Endothelial cell of umbilical vein (primary cell): ENCODE measurements at regions not wholly inside any gene's neighbourhood (a gene's known extent, or its start where the extent isn't known, plus 50 kb on each side); places are given as distances from the start of the nearest gene placed in this dataset.

Experiments
- EZH2 ChIP-seq: IDR thresholded peaks from 2 replicates; pipeline ENCODE4 v1.6.1; 2012; ENCODE audit warnings: borderline replicate concordance, low read depth, mild to moderate bottlenecking, moderate library complexity, low read length, inconsistent platforms; ENCODE audit not compliant: severe bottlenecking
- FOS ChIP-seq: IDR thresholded peaks from 2 replicates; pipeline ENCODE4 v1.6.1; 2011; ENCODE audit warnings: mild to moderate bottlenecking, low read length, moderate library complexity, borderline replicate concordance; ENCODE audit not compliant: insufficient read depth
- JUN ChIP-seq: IDR thresholded peaks from 2 replicates; pipeline ENCODE4 v1.6.1; 2011; ENCODE audit warnings: borderline replicate concordance, low read depth; ENCODE audit not compliant: insufficient read length, insufficient read depth
- MYC ChIP-seq: IDR thresholded peaks from one replicate; pipeline ENCODE4 v1.6.1; 2011; ENCODE audit warnings: mild to moderate bottlenecking, low read depth, low read length
- POLR2A ChIP-seq: IDR thresholded peaks from 2 replicates; pipeline ENCODE4 v1.6.1; 2012; ENCODE audit warnings: low read depth, mild to moderate bottlenecking, control low read depth, low read length
- POLR2AphosphoS5 ChIP-seq: IDR thresholded peaks from 2 replicates; pipeline ENCODE4 v1.6.1; 2012; ENCODE audit warnings: low read depth, mild to moderate bottlenecking, control low read depth, low read length, moderate library complexity; ENCODE audit not compliant: insufficient read depth
- TF ChIP-seq, protein P1 (sequence below), 2 donors: IDR thresholded peaks; 1 replicate in 1 of 2; 2 replicates in 1 of 2; pipeline ENCODE4 v1.5.1; 2011; ENCODE audit warnings: low read length in 2 of 2, mild to moderate bottlenecking in 2 of 2, moderate library complexity in 2 of 2, control low read depth in 1 of 2, inconsistent platforms in 1 of 2, low read depth in 1 of 2; ENCODE audit not compliant: insufficient read depth in 1 of 2; ENCODE audit errors: extremely low read depth in 1 of 2
- TF ChIP-seq, protein P2 (sequence below): IDR thresholded peaks from 2 replicates; pipeline ENCODE4 v1.6.1; 2011; ENCODE audit not compliant: insufficient read depth, insufficient read length

DNA sequence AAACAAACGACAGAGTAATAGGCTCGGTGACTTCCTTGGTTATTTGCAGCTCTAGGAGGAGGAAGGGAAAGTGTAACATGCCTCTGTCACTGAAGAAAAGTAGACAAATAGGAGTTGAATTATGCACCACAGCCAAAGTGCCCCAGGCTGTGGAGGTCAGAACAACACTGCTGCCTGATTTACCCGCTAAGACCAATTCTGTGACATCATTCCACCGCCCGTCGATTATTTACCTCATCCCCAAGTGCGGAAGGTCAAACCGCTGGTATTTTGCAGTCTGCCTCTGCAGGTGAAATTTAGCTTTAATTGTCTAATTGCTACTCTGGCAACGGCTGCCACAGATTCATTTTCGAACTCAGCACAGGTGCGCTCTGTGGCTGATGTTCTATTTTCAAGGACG is 106.3 kb upstream of the PRICKLE2 start:
- no peak for TF ChIP-seq FOS
- no peak for TF ChIP-seq POLR2A
- TF ChIP-seq POLR2AphosphoS5: no peak
- TF ChIP-seq, protein P1, sequence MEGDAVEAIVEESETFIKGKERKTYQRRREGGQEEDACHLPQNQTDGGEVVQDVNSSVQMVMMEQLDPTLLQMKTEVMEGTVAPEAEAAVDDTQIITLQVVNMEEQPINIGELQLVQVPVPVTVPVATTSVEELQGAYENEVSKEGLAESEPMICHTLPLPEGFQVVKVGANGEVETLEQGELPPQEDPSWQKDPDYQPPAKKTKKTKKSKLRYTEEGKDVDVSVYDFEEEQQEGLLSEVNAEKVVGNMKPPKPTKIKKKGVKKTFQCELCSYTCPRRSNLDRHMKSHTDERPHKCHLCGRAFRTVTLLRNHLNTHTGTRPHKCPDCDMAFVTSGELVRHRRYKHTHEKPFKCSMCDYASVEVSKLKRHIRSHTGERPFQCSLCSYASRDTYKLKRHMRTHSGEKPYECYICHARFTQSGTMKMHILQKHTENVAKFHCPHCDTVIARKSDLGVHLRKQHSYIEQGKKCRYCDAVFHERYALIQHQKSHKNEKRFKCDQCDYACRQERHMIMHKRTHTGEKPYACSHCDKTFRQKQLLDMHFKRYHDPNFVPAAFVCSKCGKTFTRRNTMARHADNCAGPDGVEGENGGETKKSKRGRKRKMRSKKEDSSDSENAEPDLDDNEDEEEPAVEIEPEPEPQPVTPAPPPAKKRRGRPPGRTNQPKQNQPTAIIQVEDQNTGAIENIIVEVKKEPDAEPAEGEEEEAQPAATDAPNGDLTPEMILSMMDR (IDR thresholded peaks at IDR 0.05; ENCODE audit: extremely low read depth in 1 of 2, insufficient read depth in 1 of 2, low read depth in 1 of 2, low read length in 2 of 2): no peak
- TF ChIP-seq, protein P2, sequence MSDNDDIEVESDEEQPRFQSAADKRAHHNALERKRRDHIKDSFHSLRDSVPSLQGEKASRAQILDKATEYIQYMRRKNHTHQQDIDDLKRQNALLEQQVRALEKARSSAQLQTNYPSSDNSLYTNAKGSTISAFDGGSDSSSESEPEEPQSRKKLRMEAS: no peak
- no peak for TF ChIP-seq MYC
- TF ChIP-seq EZH2: no peak
- TF ChIP-seq JUN: no peak
